GM23248 (cell line): ENCODE measurements at regions not wholly inside any gene's neighbourhood (a gene's known extent, or its start where the extent isn't known, plus 50 kb on each side); places are given as distances from the start of the nearest gene placed in this dataset.

ENCODE experiments used
- DNase-seq: peaks from one replicate; pipeline ENCODE4 v3.0.0-alpha.2; 2015
- H2AFZ ChIP-seq: fragments of 200-600 bp; sonication (generic); 2 replicates; pipeline ENCODE4 v1.6.1; 2016; ENCODE audit warnings: antibody characterized with exemption
- H3F3A ChIP-seq: fragments of 200-600 bp; sonication (generic); 2 replicates; pipeline ENCODE4 v1.6.1; 2016; ENCODE audit warnings: mild to moderate bottlenecking, antibody characterized with exemption, mixed run types; ENCODE audit not compliant: insufficient read depth
- H3K27ac ChIP-seq: fragments of 200-600 bp; sonication (generic); 2 replicates; pipeline ENCODE4 v1.5.1; 2016; ENCODE audit warnings: mild to moderate bottlenecking
- H3K27me3 ChIP-seq: fragments of 200-600 bp; sonication (generic); replicated peaks from 2 replicates; pipeline ENCODE4 v1.6.1; 2016; ENCODE audit warnings: mild to moderate bottlenecking; ENCODE audit not compliant: insufficient read depth
- H3K36me3 ChIP-seq: fragments of 200-600 bp; sonication (generic); 2 replicates; pipeline ENCODE4 v1.6.1; 2016; ENCODE audit warnings: low read depth, mild to moderate bottlenecking
- H3K4me1 ChIP-seq: fragments of 200-600 bp; sonication (generic); 2 replicates; pipeline ENCODE4 v1.6.1; 2016; ENCODE audit warnings: mild to moderate bottlenecking; ENCODE audit not compliant: insufficient read depth
- H3K4me2 ChIP-seq: fragments of 200-600 bp; sonication (generic); one replicate; pipeline ENCODE4 v1.6.1; 2016; ENCODE audit warnings: mild to moderate bottlenecking; ENCODE audit not compliant: unreplicated experiment
- H3K4me3 ChIP-seq: fragments of 200-600 bp; sonication (generic); 2 replicates; pipeline ENCODE4 v1.5.1; 2016; ENCODE audit warnings: mild to moderate bottlenecking
- H3K79me2 ChIP-seq: fragments of 200-600 bp; sonication (generic); 2 replicates; pipeline ENCODE4 v1.6.1; 2016; ENCODE audit warnings: mild to moderate bottlenecking; ENCODE audit not compliant: insufficient read depth
- H3K9ac ChIP-seq: fragments of 200-600 bp; sonication (generic); 2 replicates; pipeline ENCODE4 v1.6.1; 2016; ENCODE audit warnings: mild to moderate bottlenecking
- H3K9me2 ChIP-seq: fragments of 200-600 bp; sonication (generic); 2 replicates; pipeline ENCODE4 v1.6.1; 2016; ENCODE audit warnings: mixed run types, mild to moderate bottlenecking, moderate library complexity; ENCODE audit not compliant: insufficient read depth
- H3K9me3 ChIP-seq: fragments of 200-600 bp; sonication (generic); one replicate; pipeline ENCODE4 v1.6.1; 2017; ENCODE audit warnings: low read depth
- H4K20me1 ChIP-seq: fragments of 200-600 bp; sonication (generic); 2 replicates; pipeline ENCODE4 v1.6.0; 2016; ENCODE audit not compliant: insufficient read depth
- EZH2 ChIP-seq: fragments of 200-600 bp; sonication (generic); IDR thresholded peaks from 2 replicates; pipeline ENCODE4 v1.6.1; 2018; ENCODE audit warnings: antibody characterized with exemption, mild to moderate bottlenecking; ENCODE audit not compliant: insufficient read depth, poor library complexity, severe bottlenecking
- EZH2phosphoT487 ChIP-seq: fragments of 200-600 bp; sonication (generic); IDR thresholded peaks from 2 replicates; pipeline ENCODE4 v1.6.1; 2018; ENCODE audit warnings: antibody characterized with exemption, moderate library complexity, mild to moderate bottlenecking, low read depth; ENCODE audit not compliant: insufficient read depth
- WGBS, 2 experiments: methylation state at CpG; one replicate each; pipeline ENCODE4 v1.1.6; 2015 to 2017; ENCODE audit warnings: low lambda C conversion rate in 2 of 2, low coverage in 1 of 2; ENCODE audit errors: missing lambda C conversion rate in 2 of 2; 5-methylcytosine and 5-hydroxymethylcytosine counted together
- in situ Hi-C: fragments of 300-500 bp; cut with MboI; formaldehyde crosslinking; loops from 2 replicates; pipeline ENCODE4 v1.15.0; 2020

DNA sequence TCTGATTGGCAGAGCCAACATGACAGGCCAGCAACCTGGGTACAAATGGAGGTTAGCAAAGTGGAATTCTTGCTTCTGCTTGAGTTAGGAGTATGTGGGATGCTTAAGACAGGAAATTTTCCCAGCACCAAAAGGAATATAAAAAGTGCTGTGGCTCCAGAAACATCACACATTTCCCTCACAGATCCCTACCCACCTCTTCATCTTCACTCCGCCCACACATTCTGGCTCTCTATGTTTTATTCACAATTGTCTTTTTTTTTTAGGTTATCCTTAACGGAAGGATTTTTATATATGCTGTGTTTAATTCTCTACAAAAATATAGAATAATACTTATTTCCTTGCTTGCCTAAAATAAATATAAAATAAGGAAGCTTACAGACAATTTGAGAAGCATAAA lies 563.3 kb upstream of the HS3ST5 start:
- no peaks in the 10 kb centered on the region for H3K9me2 ChIP-seq
- H3K9me3 ChIP-seq: no peaks in the 10 kb centered on the region
- TF ChIP-seq EZH2phosphoT487 (no peak), EZH2 (no peak)
- no peaks in the 10 kb centered on the region for H3F3A ChIP-seq
- H3K4me1 ChIP-seq: no peaks in the 10 kb centered on the region
- H3K9ac ChIP-seq: no peak overlapping the region
- in situ Hi-C loops: no loop called here
- 24 to 36% methylated on average over 2 of the region's 2 CpGs for WGBS, 2 experiments
- H2AFZ ChIP-seq: no peak overlapping the region
- DNase-seq: no peak
- H3K27me3 ChIP-seq: no peaks in the 10 kb centered on the region
- no peak overlapping the region for H3K4me3 ChIP-seq
- no peaks in the 10 kb centered on the region for H3K79me2 ChIP-seq
- H3K27ac ChIP-seq: no peak overlapping the region
- no peaks in the 10 kb centered on the region for H4K20me1 ChIP-seq
- H3K36me3 ChIP-seq: no peaks in the 10 kb centered on the region
- no peak overlapping the region for H3K4me2 ChIP-seq

DNA sequence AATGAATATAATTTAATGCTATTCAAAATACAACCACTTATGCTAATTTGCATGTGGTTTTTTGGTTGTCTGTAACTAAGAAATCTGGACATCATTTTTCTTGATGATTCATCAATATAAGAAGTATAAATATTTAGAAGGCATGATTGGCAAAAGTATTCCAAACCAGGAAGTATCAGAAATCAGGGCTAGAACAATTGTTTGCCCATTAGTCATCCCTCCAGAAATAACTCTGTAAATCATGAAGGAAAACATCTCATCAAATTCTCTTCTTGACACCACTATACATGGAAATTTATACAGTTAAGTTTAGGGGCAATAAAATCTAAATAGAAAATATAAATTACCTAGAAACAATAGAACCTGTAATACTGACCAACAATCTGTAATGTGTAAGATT lies 554.7 kb upstream of the HS3ST5 start:
- TF ChIP-seq EZH2: no peak
- TF ChIP-seq EZH2phosphoT487: no peak
- no peak for DNase-seq
- H3K79me2 ChIP-seq: no peaks in the 10 kb centered on the region
- no peak overlapping the region for H3K9ac ChIP-seq
- no peak overlapping the region for H3K4me3 ChIP-seq
- in situ Hi-C loops: no loop called here
- H3K9me3 ChIP-seq: no peaks in the 10 kb centered on the region
- no peaks in the 10 kb centered on the region for H4K20me1 ChIP-seq
- no peak overlapping the region for H3K4me2 ChIP-seq
- no peak overlapping the region for H3K27ac ChIP-seq
- no peak overlapping the region for H2AFZ ChIP-seq
- no peaks in the 10 kb centered on the region for H3K4me1 ChIP-seq
- H3K27me3 ChIP-seq: no peaks in the 10 kb centered on the region
- H3K36me3 ChIP-seq: no peaks in the 10 kb centered on the region
- H3K9me2 ChIP-seq: no peaks in the 10 kb centered on the region
- H3F3A ChIP-seq: no peaks in the 10 kb centered on the region

DNA sequence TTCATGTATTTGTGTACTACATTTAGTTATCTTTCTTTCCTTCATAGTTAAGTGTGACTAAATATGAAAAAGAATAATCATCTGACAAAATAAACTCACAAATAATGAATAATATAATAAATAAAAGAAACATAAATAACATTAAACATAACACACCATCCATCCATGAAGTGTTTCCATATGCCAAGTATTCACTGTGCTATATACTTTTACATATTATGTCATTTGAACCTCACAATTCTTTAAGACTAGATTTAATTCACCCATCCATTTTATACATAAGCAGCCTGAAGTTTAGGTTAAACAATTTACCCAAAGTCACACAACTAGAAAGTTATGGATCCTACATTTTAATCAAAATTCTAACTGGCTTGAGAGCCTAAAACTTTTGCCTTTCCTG lies 549.4 kb upstream of the HS3ST5 start:
- H3K9ac ChIP-seq: no peak overlapping the region
- H3K4me1 ChIP-seq: no peaks in the 10 kb centered on the region
- no peaks in the 10 kb centered on the region for H3K27me3 ChIP-seq
- no peaks in the 10 kb centered on the region for H3K9me2 ChIP-seq
- no peak overlapping the region for H3K4me3 ChIP-seq
- H3K27ac ChIP-seq: no peak overlapping the region
- H3K79me2 ChIP-seq: no peaks in the 10 kb centered on the region
- H3K4me2 ChIP-seq: no peak overlapping the region
- in situ Hi-C loops: no loop called here
- H3F3A ChIP-seq: no peaks in the 10 kb centered on the region
- H4K20me1 ChIP-seq: no peaks in the 10 kb centered on the region
- no peaks in the 10 kb centered on the region for H3K36me3 ChIP-seq
- TF ChIP-seq EZH2phosphoT487: no peak
- TF ChIP-seq EZH2: no peak
- no peak for DNase-seq
- H3K9me3 ChIP-seq: no peaks in the 10 kb centered on the region
- H2AFZ ChIP-seq: no peak overlapping the region

DNA sequence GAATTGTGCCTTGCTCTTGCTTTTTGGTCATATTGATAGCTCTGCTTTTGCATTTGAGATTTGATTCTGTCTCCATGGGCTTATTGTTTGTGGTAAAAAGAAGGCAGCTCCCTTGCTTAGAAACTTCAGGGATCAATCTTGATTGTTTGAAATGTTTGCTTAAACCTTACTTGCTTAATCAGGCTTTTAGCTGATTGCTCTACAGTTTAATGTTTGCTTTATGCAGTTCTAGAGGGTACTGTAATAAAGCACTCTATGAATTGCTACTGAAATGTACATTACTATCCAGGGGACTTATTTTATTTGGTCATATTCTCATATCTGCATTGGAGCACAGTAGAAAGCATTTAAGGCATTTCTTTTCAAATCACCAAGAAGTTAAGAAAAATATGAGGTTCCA lies 545.4 kb upstream of the HS3ST5 start:
- no peak for DNase-seq
- H3K9ac ChIP-seq: no peak overlapping the region
- no peaks in the 10 kb centered on the region for H3K4me1 ChIP-seq
- H3K27ac ChIP-seq: no peak overlapping the region
- no peak overlapping the region for H3K4me3 ChIP-seq
- TF ChIP-seq EZH2 (no peak), EZH2phosphoT487 (no peak)
- no peaks in the 10 kb centered on the region for H3F3A ChIP-seq
- no peak overlapping the region for H3K4me2 ChIP-seq
- no peaks in the 10 kb centered on the region for H3K79me2 ChIP-seq
- no peaks in the 10 kb centered on the region for H3K36me3 ChIP-seq
- no peaks in the 10 kb centered on the region for H3K9me3 ChIP-seq
- no peak overlapping the region for H2AFZ ChIP-seq
- no peaks in the 10 kb centered on the region for H3K27me3 ChIP-seq
- H4K20me1 ChIP-seq: no peaks in the 10 kb centered on the region
- H3K9me2 ChIP-seq: no peaks in the 10 kb centered on the region
- in situ Hi-C loops: no loop called here

DNA sequence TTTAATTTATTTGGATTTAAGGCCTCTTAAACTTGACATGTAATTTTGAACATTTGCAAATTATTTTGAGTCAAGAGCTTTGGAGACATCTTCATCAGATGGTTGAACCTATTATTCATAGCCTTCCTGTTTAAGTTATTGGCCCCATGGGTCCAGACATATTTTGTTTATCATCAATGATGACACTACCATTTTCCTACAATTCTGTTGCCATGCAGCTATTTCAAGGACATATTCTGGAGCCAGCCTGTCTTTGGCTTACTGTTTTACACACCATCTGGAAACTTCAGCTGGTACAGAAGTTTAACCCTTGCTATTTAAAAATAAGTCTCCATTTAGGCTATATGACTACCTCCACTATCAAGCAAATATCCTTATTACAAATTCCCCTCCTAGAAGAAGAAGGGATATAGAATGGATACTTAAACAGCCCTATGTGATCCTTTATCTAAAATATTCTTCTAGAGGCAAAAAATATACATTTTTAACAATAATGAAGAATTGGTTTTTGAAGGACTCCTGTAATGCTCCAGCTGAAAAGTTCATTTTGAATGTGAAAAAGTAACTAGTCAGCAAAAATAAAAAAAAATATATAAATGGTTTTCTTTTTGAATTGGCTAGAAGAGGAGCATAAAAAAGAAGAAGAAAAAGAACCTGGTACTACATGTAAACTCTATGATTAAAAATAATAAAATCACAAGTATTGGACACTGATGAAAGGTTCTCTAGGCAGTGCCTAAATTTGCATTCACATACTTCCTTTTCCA lies 544.0 kb upstream of the HS3ST5 start:
- H4K20me1 ChIP-seq: no peaks in the 10 kb centered on the region
- no peaks in the 10 kb centered on the region for H3K9me2 ChIP-seq
- H3K36me3 ChIP-seq: no peaks in the 10 kb centered on the region
- H2AFZ ChIP-seq: no peak overlapping the region
- no peaks in the 10 kb centered on the region for H3K9me3 ChIP-seq
- no peaks in the 10 kb centered on the region for H3F3A ChIP-seq
- H3K4me3 ChIP-seq: no peak overlapping the region
- H3K27me3 ChIP-seq: no peaks in the 10 kb centered on the region
- in situ Hi-C loops: no loop called here
- H3K9ac ChIP-seq: no peak overlapping the region
- no peak for TF ChIP-seq EZH2
- TF ChIP-seq EZH2phosphoT487: no peak
- no peak overlapping the region for H3K4me2 ChIP-seq
- no peaks in the 10 kb centered on the region for H3K4me1 ChIP-seq
- no peak overlapping the region for H3K27ac ChIP-seq
- H3K79me2 ChIP-seq: no peaks in the 10 kb centered on the region
- no peak for DNase-seq
